ENCODE measurements at regions not wholly inside any gene's neighbourhood (a gene's known extent, or its start where the extent isn't known, plus 50 kb on each side); places are given as distances from the start of the nearest gene placed in this dataset.

GRCh38 chr14:30813216-30813615, 61.1 kb upstream of the COCH start:
- no peak for TF ChIP-seq CTCF (IDR thresholded peaks at IDR 0.05)
- H4K20me1 ChIP-seq (ENCODE audit: insufficient read depth, low read length) = no peaks in the 10 kb centered on the region
- no peaks in the 10 kb centered on the region for H3K36me3 ChIP-seq (replicated peaks in 1 of 2; ENCODE audit: control insufficient read depth in 1 of 2, insufficient read depth in 2 of 2, low read length in 2 of 2)
- H3K9ac ChIP-seq (ENCODE audit: insufficient read depth, low read length, poor library complexity, severe bottlenecking) = no peak overlapping the region
- intact Hi-C loops (cut with micrococcal nuclease) = no loop called here
- H3K27me3 ChIP-seq (ENCODE audit: control insufficient read depth in 2 of 2, insufficient read depth in 2 of 2, low read length in 2 of 2) = no peaks in the 10 kb centered on the region
- DNase-seq = no peak
- 68% methylated on average over 5 of the region's 5 CpGs for whole genome bisulfite sequencing (ENCODE audit: insufficient coverage)
- Mint-ChIP-seq H3K9me3 (peaks cover 0 to 15% (median 4%) of the 10 kb centered on the region in 7 donors), H3K27me3 (ENCODE audit: low read depth in 3 of 3) (peaks cover 0 to 5% (median 1%) of the 10 kb centered on the region in 3 donors), H3K4me1 (no peaks in the 10 kb centered on the region), H3K27ac (no peak overlapping the region), H3K36me3 (no peaks in the 10 kb centered on the region), H3K4me3 (no peak overlapping the region)
- no peaks in the 10 kb centered on the region for H3K9me3 ChIP-seq (replicated peaks in 1 of 2; ENCODE audit: control insufficient read depth in 1 of 2, insufficient read depth in 1 of 2, low read length in 2 of 2)
- H3K4me3 ChIP-seq (replicated peaks in 1 of 3; ENCODE audit: low read depth in 2 of 3, low read length in 3 of 3) = no peak overlapping the region
- no peaks in the 10 kb centered on the region for H3K79me2 ChIP-seq (ENCODE audit: insufficient read depth, low read length)
- H2AFZ ChIP-seq (ENCODE audit: insufficient read depth, low read depth, low read length, poor library complexity, severe bottlenecking) = peak overlapping the region; percentile 11
- no peaks in the 10 kb centered on the region for H3K4me1 ChIP-seq (ENCODE audit: control insufficient read depth in 1 of 2, insufficient read depth in 2 of 2, low read length in 2 of 2)
- H3K4me2 ChIP-seq (replicated peaks; ENCODE audit: extremely low read depth, low read length, poor library complexity, severe bottlenecking) = no peak overlapping the region
- H3K27ac ChIP-seq (ENCODE audit: low read depth in 1 of 2, low read length in 2 of 2) = no peak overlapping the region

GRCh38 chr14:30820674-30821073, 53.7 kb upstream of the COCH start:
- Mint-ChIP-seq H3K4me3 (no peak overlapping the region), H3K9me3 (peaks cover 8 to 25% (median 12%) of the 10 kb centered on the region in 7 donors), H3K27ac (no peak overlapping the region), H3K36me3 (no peaks in the 10 kb centered on the region), H3K27me3 (ENCODE audit: low read depth in 3 of 3) (peaks cover 0 to 4% (median 2%) of the 10 kb centered on the region in 3 donors), H3K4me1 (no peaks in the 10 kb centered on the region)
- Histone ChIP-seq H2AFZ (ENCODE audit: insufficient read depth, low read depth, low read length, poor library complexity, severe bottlenecking) (no peak overlapping the region), H3K79me2 (ENCODE audit: insufficient read depth, low read length) (no peaks in the 10 kb centered on the region), H3K27ac (ENCODE audit: low read depth in 1 of 2, low read length in 2 of 2) (no peak overlapping the region), H4K20me1 (ENCODE audit: insufficient read depth, low read length) (no peaks in the 10 kb centered on the region), H3K4me1 (ENCODE audit: control insufficient read depth in 1 of 2, insufficient read depth in 2 of 2, low read length in 2 of 2) (no peaks in the 10 kb centered on the region), H3K4me3 (replicated peaks in 1 of 3; ENCODE audit: low read depth in 2 of 3, low read length in 3 of 3) (no peak overlapping the region), H3K9me3 (replicated peaks in 1 of 2; ENCODE audit: control insufficient read depth in 1 of 2, insufficient read depth in 1 of 2, low read length in 2 of 2) (peaks cover 7 to 8% of the 10 kb centered on the region in 2 donors), H3K36me3 (replicated peaks in 1 of 2; ENCODE audit: control insufficient read depth in 1 of 2, insufficient read depth in 2 of 2, low read length in 2 of 2) (no peaks in the 10 kb centered on the region), H3K9ac (ENCODE audit: insufficient read depth, low read length, poor library complexity, severe bottlenecking) (no peak overlapping the region), H3K27me3 (ENCODE audit: control insufficient read depth in 2 of 2, insufficient read depth in 2 of 2, low read length in 2 of 2) (no peaks in the 10 kb centered on the region), H3K4me2 (replicated peaks; ENCODE audit: extremely low read depth, low read length, poor library complexity, severe bottlenecking) (no peak overlapping the region)
- no peak for TF ChIP-seq CTCF (IDR thresholded peaks at IDR 0.05)
- intact Hi-C loops (cut with micrococcal nuclease) = no loop called here
- no peak for DNase-seq
- WGBS (ENCODE audit: insufficient coverage) = no CpG with 5 or more reads among the region's 4 CpGs

All from CD14-positive monocyte (primary cell).